ENCODE measurements at regions not wholly inside any gene's neighbourhood (a gene's known extent, or its start where the extent isn't known, plus 50 kb on each side); places are given as distances from the start of the nearest gene placed in this dataset.

DNA sequence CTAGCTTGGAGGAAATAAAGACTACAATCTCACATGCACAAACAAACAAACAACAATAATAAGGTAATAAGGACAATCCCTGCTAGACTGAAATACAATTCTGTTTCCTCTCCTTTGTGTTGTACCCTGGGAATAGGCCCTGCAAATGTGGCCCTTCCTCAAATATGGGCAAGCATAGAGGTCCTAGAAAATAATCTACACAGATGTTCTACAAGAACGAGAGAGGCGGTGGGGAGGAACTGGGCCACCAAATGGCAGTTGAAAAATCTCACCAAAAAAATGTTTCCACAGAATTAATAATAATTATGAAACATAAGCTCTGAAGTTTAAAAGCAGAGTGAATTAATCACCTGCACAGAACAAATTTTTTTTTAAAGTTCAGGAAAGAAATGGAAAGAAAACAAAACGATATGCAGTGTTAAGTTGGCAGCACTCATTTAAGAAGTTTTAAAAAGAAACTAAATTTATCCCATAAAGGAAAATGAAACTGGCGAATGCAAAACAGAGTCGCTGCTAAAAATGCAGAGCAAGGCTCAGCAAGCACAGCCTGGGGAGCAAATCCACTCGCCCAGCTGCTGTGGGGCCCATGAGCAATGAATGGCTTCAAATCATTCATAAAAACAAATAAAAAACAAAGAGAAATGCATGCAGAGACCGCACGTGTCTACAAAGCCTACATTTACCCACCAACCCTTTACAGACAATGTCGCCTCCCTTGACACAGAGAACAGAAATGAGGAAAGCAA lies 475.4 kb downstream of the OCA2 start:
- H3K27ac ChIP-seq: no peak overlapping the region
- no peaks in the 10 kb centered on the region for H3K4me1 ChIP-seq

DNA sequence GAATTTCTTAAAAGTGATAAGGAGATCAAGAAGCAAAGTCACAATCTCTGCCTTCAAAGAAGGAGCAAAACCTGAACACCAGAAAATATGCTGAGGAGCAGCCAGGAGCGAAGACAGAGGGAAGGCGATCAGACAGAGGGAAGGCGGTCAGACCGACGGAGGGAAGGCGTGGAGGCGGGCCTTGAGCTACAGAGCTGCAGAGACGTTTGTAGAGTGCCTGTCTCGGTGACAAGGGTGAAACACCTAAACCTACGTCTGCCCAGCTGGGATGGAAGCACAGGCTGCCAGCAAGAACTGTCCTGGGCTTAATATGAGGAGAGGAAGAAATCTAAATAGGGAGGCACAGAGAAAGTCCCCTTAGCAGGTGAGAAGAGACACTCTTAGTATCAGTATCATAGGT lies 476.0 kb downstream of the OCA2 start:
- H3K9me3 ChIP-seq (ENCODE audit: control insufficient read depth, low read length): no peaks in the 10 kb centered on the region

More for the DNA sequence above, 475.4 kb downstream of the OCA2 start:
- no peak overlapping the region for H3K4me2 ChIP-seq (ENCODE audit: low read length)
- TF ChIP-seq, protein P1, sequence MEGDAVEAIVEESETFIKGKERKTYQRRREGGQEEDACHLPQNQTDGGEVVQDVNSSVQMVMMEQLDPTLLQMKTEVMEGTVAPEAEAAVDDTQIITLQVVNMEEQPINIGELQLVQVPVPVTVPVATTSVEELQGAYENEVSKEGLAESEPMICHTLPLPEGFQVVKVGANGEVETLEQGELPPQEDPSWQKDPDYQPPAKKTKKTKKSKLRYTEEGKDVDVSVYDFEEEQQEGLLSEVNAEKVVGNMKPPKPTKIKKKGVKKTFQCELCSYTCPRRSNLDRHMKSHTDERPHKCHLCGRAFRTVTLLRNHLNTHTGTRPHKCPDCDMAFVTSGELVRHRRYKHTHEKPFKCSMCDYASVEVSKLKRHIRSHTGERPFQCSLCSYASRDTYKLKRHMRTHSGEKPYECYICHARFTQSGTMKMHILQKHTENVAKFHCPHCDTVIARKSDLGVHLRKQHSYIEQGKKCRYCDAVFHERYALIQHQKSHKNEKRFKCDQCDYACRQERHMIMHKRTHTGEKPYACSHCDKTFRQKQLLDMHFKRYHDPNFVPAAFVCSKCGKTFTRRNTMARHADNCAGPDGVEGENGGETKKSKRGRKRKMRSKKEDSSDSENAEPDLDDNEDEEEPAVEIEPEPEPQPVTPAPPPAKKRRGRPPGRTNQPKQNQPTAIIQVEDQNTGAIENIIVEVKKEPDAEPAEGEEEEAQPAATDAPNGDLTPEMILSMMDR (IDR thresholded peaks at IDR 0.05): no peak
- H2AFZ ChIP-seq: peak overlapping the region; percentile 58
- H3K36me3 ChIP-seq (ENCODE audit: control insufficient read depth, insufficient read depth, low read length): no peaks in the 10 kb centered on the region
- peaks cover 3% of the 10 kb centered on the region for H3K9me3 ChIP-seq (ENCODE audit: control insufficient read depth, low read length)
- no peaks in the 10 kb centered on the region for H3K79me2 ChIP-seq
- no peak overlapping the region for H3K9ac ChIP-seq
- no peaks in the 10 kb centered on the region for H3K27me3 ChIP-seq (ENCODE audit: control insufficient read depth, insufficient read depth, low read length)
- no peak overlapping the region for H3K4me3 ChIP-seq (ENCODE audit: low read depth, low read length)

DNA sequence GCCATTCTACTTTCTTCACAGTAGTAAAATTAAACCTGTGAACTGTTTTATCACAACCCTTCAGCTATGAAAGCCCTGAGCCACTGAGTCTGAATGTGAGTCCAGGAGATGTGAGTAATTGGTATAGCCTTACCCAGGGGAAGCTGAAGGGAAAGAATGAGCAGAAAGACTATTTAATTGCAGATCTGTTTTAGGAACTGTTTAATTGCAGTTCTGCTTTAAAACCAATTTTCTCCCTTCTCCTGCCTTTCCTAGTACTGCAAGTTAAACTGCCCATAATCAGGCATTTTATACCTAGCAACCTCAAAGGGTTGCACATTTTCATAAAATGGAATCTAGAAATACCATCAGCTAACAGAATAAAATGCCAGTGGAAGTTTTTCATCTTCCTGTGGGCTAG lies 476.7 kb downstream of the OCA2 start:
- Histone ChIP-seq H3K4me2 (ENCODE audit: low read length) (no peak overlapping the region), H3K9me3 (ENCODE audit: control insufficient read depth, low read length) (no peaks in the 10 kb centered on the region), H3K27ac (no peak overlapping the region), H3K79me2 (no peaks in the 10 kb centered on the region), H3K27me3 (ENCODE audit: control insufficient read depth, insufficient read depth, low read length) (no peaks in the 10 kb centered on the region), H3K36me3 (ENCODE audit: control insufficient read depth, insufficient read depth, low read length) (no peaks in the 10 kb centered on the region), H2AFZ (no peak overlapping the region), H3K4me1 (no peaks in the 10 kb centered on the region), H3K4me3 (ENCODE audit: low read depth, low read length) (no peak overlapping the region), H3K9ac (no peak overlapping the region)
- TF ChIP-seq, protein P1 (IDR thresholded peaks at IDR 0.05): no peak

More for the DNA sequence above, 476.0 kb downstream of the OCA2 start:
- Histone ChIP-seq H3K4me1 (no peaks in the 10 kb centered on the region), H3K36me3 (ENCODE audit: control insufficient read depth, insufficient read depth, low read length) (no peaks in the 10 kb centered on the region), H3K79me2 (no peaks in the 10 kb centered on the region), H3K27ac (no peak overlapping the region), H3K9ac (no peak overlapping the region), H3K4me2 (ENCODE audit: low read length) (no peak overlapping the region), H2AFZ (peak overlapping the region; percentile 58), H3K4me3 (ENCODE audit: low read depth, low read length) (no peak overlapping the region), H3K27me3 (ENCODE audit: control insufficient read depth, insufficient read depth, low read length) (no peaks in the 10 kb centered on the region)
- TF ChIP-seq, protein P1 (IDR thresholded peaks at IDR 0.05): no peak

DNA sequence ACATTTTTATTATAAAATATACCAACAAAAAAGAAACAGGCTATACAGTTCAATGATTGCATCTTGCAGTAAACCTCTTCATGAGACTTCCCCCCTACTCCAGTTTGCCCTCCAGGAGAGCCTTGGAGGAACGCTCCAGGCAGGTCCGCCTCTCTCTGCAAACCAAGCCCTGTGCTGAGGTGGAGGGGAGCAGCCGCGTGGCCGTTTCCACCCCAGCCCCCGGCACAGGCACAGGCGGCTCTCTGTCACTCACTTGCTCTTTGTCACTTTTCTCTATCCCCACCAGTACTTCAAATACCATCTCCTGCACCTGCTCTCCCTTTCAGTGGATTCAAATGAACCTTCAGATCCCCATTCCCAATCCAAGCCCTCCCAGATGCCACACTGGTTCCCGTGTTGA lies 479.9 kb downstream of the OCA2 start:
- no peak overlapping the region for H3K9ac ChIP-seq
- no peaks in the 10 kb centered on the region for H3K36me3 ChIP-seq (ENCODE audit: control insufficient read depth, insufficient read depth, low read length)
- H3K4me2 ChIP-seq (ENCODE audit: low read length): no peak overlapping the region
- TF ChIP-seq, protein P1 (IDR thresholded peaks at IDR 0.05): no peak
- no peaks in the 10 kb centered on the region for H3K79me2 ChIP-seq
- no peaks in the 10 kb centered on the region for H3K27me3 ChIP-seq (ENCODE audit: control insufficient read depth, insufficient read depth, low read length)
- no peaks in the 10 kb centered on the region for H3K4me1 ChIP-seq
- H3K9me3 ChIP-seq (ENCODE audit: control insufficient read depth, low read length): no peaks in the 10 kb centered on the region
- no peak overlapping the region for H3K4me3 ChIP-seq (ENCODE audit: low read depth, low read length)
- no peak overlapping the region for H3K27ac ChIP-seq
- H2AFZ ChIP-seq: no peak overlapping the region

DNA sequence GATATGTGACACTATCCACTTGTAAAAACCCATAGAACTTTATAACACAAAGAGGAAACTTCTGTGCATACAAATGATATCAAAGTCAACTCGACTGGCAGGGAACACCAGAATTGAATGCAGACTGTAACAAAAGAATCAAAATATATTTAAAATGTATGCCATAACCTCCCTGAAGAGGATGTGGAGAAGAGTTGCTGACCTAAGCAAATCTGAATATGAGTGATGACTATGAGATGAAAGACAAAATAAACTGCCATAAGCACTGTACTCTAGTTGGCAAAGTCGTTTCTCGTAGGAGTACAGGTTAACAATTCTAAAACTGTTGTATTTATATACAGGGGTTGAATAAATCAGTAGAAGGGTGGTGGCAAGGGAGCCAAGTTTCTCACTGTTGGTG lies 482.1 kb downstream of the OCA2 start:
- H3K9ac ChIP-seq: no peak overlapping the region
- H3K4me3 ChIP-seq (ENCODE audit: low read depth, low read length): no peak overlapping the region
- H3K79me2 ChIP-seq: no peaks in the 10 kb centered on the region
- TF ChIP-seq, protein P1 (IDR thresholded peaks at IDR 0.05): no peak
- no peak overlapping the region for H3K4me2 ChIP-seq (ENCODE audit: low read length)
- H3K4me1 ChIP-seq: no peaks in the 10 kb centered on the region
- no peak overlapping the region for H2AFZ ChIP-seq
- no peaks in the 10 kb centered on the region for H3K9me3 ChIP-seq (ENCODE audit: control insufficient read depth, low read length)
- H3K27ac ChIP-seq: no peak overlapping the region
- no peaks in the 10 kb centered on the region for H3K27me3 ChIP-seq (ENCODE audit: control insufficient read depth, insufficient read depth, low read length)
- H3K36me3 ChIP-seq (ENCODE audit: control insufficient read depth, insufficient read depth, low read length): no peaks in the 10 kb centered on the region
